Skin epidermis (tissue), 12 donors: ENCODE measurements at regions not wholly inside any gene's neighbourhood (a gene's known extent, or its start where the extent isn't known, plus 50 kb on each side); places are given as distances from the start of the nearest gene placed in this dataset.

Experiments used
- H3K27ac ChIP-seq, 21 experiments: fragments of 200-600 bp; sonication (generic) in 11 of 21; one replicate each; pipeline ENCODE4 v1.5.0; 2020; ENCODE audit warnings: mild to moderate bottlenecking in 3 of 21, inconsistent platforms in 2 of 21, moderate library complexity in 2 of 21
- H3K4me3 ChIP-seq, 7 experiments: fragments of 200-600 bp; sonication (generic) in 2 of 7; one replicate each; pipeline ENCODE4 v1.5.0; 2020; ENCODE audit warnings: inconsistent platforms in 2 of 7, mild to moderate bottlenecking in 2 of 7, moderate library complexity in 1 of 7

- Histone ChIP-seq H3K4me3 (no peak overlapping the region), H3K27ac (no peak overlapping the region)
Observed at GRCh38 chr6:90819483-90819882, 232.6 kb upstream of the MAP3K7 start.

DNA sequence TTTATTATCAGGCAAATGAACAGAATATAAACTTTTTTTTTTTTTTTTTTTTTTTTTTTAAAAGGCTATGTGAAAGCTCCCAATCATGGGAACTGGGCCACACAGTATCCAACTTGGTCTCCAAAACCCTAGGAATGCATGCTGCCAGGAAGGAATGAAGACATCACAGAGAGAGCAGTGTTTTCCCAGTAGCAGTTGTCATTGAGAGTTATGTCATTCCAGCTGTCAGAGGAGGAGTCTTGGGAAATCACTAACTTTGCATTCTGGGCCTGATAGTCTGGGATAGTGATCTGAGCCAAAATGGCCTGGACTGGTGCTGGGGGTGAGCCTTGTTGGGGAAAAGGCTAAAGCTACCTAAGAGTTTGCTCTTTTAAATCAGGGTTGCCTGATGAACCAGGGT is 231.3 kb upstream of the MAP3K7 start:
- H3K4me3 ChIP-seq: no peak overlapping the region
- no peak overlapping the region for H3K27ac ChIP-seq

DNA sequence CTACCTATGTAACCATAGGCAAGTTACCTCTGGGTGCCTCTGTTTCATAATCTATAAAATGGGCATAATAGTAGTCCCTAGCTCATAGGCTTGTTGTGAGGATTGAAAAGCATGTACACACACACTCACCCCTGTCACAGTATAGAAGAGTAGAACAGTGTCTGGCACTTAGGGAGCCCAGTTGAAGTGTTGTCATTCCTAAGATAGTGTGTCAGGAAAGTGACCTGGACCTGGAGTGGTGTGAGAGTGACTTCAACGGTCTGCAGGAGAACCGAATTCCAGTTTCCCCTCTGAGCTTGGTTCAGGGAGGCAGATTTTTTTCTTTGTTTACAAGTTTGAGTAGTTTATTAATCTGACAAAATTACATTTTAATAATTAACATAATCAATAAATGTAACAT is 229.9 kb upstream of the MAP3K7 start:
- H3K27ac ChIP-seq: no peak overlapping the region

DNA sequence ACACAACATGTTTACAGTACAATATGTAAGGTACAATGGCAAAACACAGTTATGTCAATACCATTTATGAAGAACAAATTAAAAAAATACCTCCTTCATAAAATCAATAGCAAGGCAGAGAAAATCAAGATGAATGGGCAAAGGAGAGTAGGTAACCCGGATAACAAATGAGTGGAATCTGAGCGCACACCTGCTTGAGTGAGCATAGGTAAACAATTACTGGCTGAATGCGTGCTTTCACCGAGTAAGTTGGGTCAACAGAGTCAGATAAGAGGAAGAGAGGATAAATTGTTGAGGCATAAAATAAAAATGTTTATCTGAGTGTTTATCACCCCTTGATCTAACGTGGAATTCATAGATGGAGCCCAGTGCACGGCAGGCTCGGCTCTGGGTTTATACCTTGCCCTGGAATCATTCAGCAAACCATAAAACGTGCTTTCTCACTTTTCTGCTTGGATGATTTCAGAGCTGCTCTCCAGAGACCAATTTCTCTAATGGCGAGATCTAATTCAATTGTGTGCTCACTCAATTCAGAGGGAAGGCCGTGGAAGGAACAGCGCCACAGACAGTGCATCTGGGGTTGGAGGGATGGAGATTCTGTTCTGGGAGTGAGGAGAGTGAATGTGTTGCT is 224.8 kb upstream of the MAP3K7 start:
- Histone ChIP-seq H3K4me3 (no peak overlapping the region), H3K27ac (no peak overlapping the region)

More for the DNA sequence above, 229.9 kb upstream of the MAP3K7 start:
- H3K4me3 ChIP-seq: no peak overlapping the region

DNA sequence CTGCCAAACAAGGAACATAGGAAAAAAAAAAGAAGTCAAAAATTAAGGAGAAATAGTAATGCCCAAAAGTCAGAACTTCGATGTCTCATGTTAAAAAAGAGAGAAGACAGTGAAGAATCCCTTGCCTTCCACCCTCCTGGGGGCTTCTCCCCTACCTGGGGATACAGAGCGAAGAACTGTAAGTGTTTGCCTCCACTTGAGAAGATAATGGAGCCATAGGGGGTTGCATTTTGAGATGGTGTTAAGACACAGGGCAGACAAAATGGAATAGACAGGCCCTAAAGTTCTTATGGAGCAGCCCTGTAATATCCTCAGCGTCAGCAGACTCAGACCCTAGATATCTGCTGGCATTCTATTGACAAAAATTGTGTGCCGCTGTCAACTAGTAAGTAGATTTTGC is 222.2 kb upstream of the MAP3K7 start:
- H3K27ac ChIP-seq: no peak overlapping the region
- no peak overlapping the region for H3K4me3 ChIP-seq

- no peak overlapping the region for H3K4me3 ChIP-seq
- no peak overlapping the region for H3K27ac ChIP-seq
Observed at GRCh38 chr6:90807791-90808701, 221.2 kb upstream of the MAP3K7 start.

- no peak overlapping the region for H3K27ac ChIP-seq
- no peak overlapping the region for H3K4me3 ChIP-seq
Observed at GRCh38 chr6:90805619-90806155, 218.8 kb upstream of the MAP3K7 start.

DNA sequence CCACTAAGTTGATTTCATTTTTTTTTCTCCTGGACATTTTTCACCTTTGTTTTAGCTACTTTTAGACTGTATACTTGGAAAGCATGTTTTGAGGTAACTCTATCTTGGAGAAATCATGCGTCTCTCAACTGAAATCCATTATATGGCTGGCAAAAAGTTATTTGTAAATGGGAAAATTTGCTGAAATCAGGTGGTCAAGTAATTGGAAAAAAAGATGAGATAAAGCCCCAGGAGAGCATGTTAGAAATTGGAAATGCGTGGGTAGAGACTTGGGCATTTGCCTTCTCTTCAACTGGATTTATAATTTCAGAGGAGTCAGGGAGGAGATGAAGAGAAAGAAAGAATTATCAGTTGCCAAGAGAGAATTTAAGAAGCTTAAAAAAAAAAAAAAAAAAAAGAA is 217.1 kb upstream of the MAP3K7 start:
- H3K4me3 ChIP-seq: no peak overlapping the region

DNA sequence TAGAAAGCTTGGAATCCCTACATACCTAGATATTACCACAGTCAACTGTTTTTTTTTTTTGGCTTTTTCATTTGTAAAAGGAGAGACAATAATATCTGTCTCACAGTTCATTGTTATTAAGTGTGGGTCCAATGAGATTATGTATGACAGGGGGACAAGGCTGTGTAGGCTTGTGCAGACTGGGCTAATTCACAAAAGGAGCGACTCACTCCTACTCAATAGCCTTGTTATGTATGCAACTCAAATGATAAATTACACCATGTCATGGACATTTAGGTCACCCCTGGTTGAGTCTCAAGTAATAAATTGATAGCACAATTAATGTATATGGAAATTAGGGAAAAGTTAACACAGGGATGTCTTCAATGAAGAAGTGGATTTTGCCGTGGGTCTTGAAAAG is 208.2 kb upstream of the MAP3K7 start:
- no peak overlapping the region for H3K27ac ChIP-seq

More for the DNA sequence above, 217.1 kb upstream of the MAP3K7 start:
- H3K27ac ChIP-seq: no peak overlapping the region

DNA sequence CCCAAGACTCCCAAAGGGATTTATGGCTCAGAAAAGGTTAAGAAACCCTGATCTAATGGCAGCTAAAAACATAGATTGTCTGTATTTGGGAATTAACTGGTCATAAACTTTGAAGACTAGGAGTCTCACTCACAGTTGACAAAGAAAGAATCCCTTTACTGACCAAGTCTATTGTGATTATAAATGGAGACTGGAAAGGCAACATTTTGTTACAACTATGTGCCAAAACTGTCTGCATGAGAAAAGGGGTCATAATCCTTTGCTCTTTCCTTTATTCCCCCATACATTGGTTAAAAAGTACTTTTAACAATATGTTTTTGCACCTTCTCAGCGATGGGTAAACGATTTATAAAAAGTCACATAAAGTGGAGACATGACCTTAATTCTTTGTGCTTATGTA is 206.9 kb upstream of the MAP3K7 start:
- H3K27ac ChIP-seq: no peak overlapping the region
- H3K4me3 ChIP-seq: no peak overlapping the region

More for the DNA sequence above, 208.2 kb upstream of the MAP3K7 start:
- H3K4me3 ChIP-seq: no peak overlapping the region

- Histone ChIP-seq H3K27ac (no peak overlapping the region), H3K4me3 (no peak overlapping the region)
Observed at GRCh38 chr6:90790696-90791095, 203.8 kb upstream of the MAP3K7 start.

DNA sequence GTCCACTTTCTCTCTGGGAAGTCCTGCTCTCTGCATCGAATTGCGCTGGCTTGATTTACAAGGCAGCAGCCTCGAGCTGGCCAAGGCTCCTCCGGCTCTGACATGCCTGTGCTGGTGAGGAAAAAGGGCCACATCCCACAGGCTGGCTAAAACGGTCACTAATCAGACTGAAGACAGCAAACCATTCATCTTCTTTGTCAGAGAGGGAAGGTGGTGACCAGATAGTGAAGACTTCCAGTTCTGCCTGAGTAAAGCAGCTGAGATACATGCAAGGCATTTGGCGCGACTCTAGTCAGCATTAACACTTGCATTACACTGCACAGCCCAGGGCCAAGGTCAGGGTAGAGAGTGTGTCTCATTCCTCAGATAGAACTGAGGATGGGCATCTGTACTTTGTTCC is 203.2 kb upstream of the MAP3K7 start:
- Histone ChIP-seq H3K27ac (no peak overlapping the region), H3K4me3 (no peak overlapping the region)

GRCh38 chr6:90788781-90789180 is 201.9 kb upstream of the MAP3K7 start:
- Histone ChIP-seq H3K27ac (no peak overlapping the region), H3K4me3 (no peak overlapping the region)

DNA sequence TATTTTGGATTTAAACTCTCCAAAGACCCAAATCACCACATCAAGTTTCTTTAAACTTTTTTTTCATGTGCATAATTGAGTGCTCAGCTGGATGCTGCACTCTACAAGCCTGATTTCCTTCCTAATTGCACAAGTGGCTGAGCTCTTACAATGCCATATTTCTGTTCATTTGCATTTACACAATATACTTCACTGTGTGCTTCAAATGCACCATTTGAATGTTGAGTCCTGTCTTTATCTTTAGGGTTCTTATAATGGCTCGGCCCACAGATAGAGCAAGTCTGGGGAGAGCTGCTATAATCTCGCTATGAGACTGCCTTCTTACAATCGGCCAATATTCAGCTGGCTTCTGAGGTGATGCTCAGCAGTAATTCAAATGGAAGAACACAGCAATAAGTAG is 200.6 kb upstream of the MAP3K7 start:
- no peak overlapping the region for H3K27ac ChIP-seq
- H3K4me3 ChIP-seq: no peak overlapping the region

DNA sequence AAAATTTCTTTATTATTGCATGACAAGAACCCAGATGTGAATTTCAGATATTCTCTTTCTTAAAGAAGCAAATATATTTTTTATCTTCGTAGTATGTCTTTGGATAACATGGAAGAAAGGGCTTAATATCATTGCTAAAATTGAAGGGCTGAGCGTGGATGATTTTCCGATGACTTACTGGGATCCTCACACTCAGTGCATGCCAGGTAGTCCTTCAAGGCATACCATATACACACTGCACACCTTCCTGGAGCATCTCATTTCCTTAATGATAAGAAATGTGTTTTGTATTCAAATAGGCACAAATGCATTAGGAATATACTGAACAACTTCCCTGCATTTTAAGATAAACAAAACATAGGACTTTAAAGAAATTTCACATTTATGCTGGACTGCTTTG is 193.9 kb upstream of the MAP3K7 start:
- no peak overlapping the region for H3K4me3 ChIP-seq
- no peak overlapping the region for H3K27ac ChIP-seq

DNA sequence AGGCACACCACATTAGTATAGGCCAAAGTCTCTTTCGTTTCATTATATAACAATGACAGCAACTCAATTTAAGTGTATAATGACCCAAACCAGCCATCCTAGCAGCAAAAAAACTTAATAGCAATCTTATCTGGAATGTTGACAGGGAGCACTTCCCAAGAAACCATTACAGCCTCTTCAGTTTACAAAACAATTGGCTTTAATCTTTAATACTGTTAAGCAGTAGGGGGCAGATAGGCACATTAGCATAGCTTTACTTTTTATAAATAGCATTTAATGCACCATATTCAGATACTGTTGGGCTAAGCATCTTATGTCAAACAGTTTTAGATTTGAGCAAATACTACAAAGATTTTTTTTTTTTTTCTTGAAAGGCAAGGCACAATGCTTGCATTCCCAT is 193.3 kb upstream of the MAP3K7 start:
- no peak overlapping the region for H3K4me3 ChIP-seq
- H3K27ac ChIP-seq: no peak overlapping the region

DNA sequence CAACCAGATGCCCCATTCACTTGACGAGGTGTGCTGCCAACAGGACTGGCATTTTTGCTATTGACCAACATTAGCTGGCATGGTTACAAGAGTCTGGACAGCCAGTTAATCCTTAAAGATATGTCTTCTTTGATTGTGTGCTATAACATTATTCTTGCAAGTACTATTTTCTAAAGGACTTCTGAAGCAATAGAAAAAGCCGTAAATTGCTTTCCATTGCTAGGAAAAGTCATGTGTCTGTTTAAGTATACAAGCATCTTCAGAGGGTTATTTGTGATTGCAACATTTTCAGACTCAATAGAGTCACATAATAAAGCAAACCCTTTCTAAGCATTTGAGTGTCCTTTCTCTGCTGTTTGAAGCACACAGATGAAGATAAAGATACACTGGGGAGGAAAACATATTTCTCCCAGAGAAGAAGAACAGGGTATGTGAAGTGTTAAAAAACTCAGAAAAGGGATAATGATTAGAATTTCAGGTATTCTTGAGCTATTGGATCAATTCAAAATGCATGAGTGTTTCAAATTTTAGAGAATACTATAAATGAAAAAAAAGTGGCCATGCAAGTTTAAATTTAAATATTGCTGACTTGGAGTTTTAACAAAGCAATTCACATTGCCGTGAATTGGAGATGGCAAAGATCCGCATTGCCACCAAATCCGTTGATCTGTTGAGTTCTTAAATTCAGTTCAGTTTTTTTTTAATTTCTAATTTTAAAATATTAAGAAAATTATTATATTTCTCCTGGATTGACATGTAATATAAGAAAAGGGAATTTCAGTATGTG is 191.7 kb upstream of the MAP3K7 start:
- Histone ChIP-seq H3K27ac (no peak overlapping the region), H3K4me3 (no peak overlapping the region)

DNA sequence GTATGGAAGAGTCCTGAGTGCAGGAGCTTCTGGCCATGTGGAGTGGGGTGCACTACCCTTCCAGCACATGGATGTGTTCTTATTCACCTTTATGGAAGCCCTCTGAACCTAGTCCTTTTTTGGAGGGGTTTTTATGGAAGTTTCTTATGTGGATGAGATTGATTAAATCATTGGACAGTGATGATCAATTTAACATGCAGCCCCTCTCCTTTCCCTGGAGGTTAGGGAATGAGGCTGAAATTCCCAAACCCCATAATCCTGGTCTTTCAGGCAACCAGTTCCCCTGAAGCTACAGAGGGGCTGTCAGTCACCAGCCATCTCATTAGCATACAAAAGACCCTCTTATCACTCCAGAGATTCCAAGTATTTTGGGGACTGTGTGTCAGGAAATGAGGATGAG is 183.9 kb upstream of the MAP3K7 start:
- H3K27ac ChIP-seq: no peak overlapping the region
- no peak overlapping the region for H3K4me3 ChIP-seq

DNA sequence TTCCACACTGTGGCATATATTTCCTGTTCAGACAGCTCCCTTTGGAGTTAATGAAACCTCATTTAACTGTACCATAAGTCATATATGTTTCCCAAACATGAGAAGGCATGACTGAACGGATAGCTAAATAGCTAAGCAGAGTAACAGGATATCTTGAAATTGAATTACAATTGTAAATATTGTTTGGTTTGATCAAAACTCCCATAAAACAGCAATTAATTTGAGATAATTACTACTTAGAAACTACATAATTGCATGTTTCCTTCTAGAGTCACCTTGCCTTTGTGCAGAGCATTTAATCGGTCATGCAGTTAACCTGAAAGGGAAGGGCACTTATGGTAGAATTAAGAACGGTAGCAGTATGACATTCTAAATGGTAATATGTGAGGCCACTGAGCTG is 179.0 kb upstream of the MAP3K7 start:
- no peak overlapping the region for H3K27ac ChIP-seq
- no peak overlapping the region for H3K4me3 ChIP-seq

DNA sequence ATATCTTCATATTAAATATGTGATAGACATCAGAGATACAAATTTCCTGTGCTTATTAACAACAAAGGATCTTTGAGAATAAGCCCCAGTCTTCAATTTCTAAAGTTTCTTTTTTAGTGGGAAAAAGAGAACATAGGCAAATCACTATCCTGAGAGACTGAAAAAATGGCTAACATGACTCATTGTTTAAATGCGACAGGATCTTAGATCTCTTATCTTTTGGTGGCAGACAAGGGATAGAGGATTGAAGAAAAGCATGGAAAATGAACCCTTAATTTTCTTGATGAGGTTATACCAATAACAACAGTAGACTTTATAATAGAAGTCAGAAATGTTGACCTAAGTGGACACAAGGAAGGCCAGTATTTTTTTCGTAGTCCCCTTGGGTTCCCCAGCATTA is 178.6 kb upstream of the MAP3K7 start:
- no peak overlapping the region for H3K27ac ChIP-seq

More for the DNA sequence above, 178.6 kb upstream of the MAP3K7 start:
- H3K4me3 ChIP-seq: no peak overlapping the region
